ENCODE measurements at regions not wholly inside any gene's neighbourhood (a gene's known extent, or its start where the extent isn't known, plus 50 kb on each side); places are given as distances from the start of the nearest gene placed in this dataset.

GRCh38 chr6:113169484-113169883 is 687.7 kb upstream of the MARCKS start:
- TF ChIP-seq POLR2AphosphoS5 (IDR thresholded peaks at IDR 0.05; ENCODE audit: borderline replicate concordance, low read depth, low read length) = no peak
- no peak for TF ChIP-seq EZH2 (IDR thresholded peaks at IDR 0.05)
- no peak for TF ChIP-seq FOXP2 (optimal IDR thresholded peaks at IDR 0.05; ENCODE audit: control extremely low read depth, extremely low read length, insufficient read depth)

Data from SK-N-MC (cell line).